Fibroblast of the aortic adventitia (primary cell): ENCODE measurements at regions not wholly inside any gene's neighbourhood (a gene's known extent, or its start where the extent isn't known, plus 50 kb on each side); places are given as distances from the start of the nearest gene placed in this dataset.
"Not testable (repeated sequence)": the region's sequence is repeated elsewhere in the genome, so short reads cannot be mapped to it uniquely, and the experiment has no call there.

Experiments
- DNase-seq: peaks from one replicate; pipeline ENCODE4 v3.0.0-alpha.2; 2010; ENCODE audit warnings: low read depth
- H3K4me3 ChIP-seq: 2 replicates; pipeline ENCODE4 v1.5.1; 2011; ENCODE audit warnings: low read depth, mild to moderate bottlenecking, control low read depth, low read length, moderate library complexity
- CTCF ChIP-seq: IDR thresholded peaks from 2 replicates; pipeline ENCODE4 v1.5.1; 2011; ENCODE audit warnings: mild to moderate bottlenecking, low read length, control low read depth, inconsistent platforms; ENCODE audit not compliant: insufficient read depth

- H3K4me3 ChIP-seq: no peak overlapping the region
- no peak for TF ChIP-seq CTCF
- DNase-seq: peak; percentile 75
These were observed 61.8 kb upstream of the PTGFRN start for GRCh38 chr1:116847688-116848531.

GRCh38 chr1:116850436-116850835 lies 59.3 kb upstream of the PTGFRN start:
- no peak for DNase-seq
- no peak for TF ChIP-seq CTCF
- no peak overlapping the region for H3K4me3 ChIP-seq

GRCh38 chr1:116851189-116851588 lies 58.5 kb upstream of the PTGFRN start:
- not testable (repeated sequence) for H3K4me3 ChIP-seq, DNase-seq

GRCh38 chr1:116851846-116852245 lies 57.9 kb upstream of the PTGFRN start:
- no peak for TF ChIP-seq CTCF
- no peak for DNase-seq
- no peak overlapping the region for H3K4me3 ChIP-seq

GRCh38 chr1:116852367-116852766 lies 57.3 kb upstream of the PTGFRN start:
- DNase-seq: no peak
- no peak overlapping the region for H3K4me3 ChIP-seq
- TF ChIP-seq CTCF: no peak

- DNase-seq: no peak
- no peak for TF ChIP-seq CTCF
These were observed 56.8 kb upstream of the PTGFRN start for GRCh38 chr1:116852910-116853309.

GRCh38 chr1:116853680-116854402 lies 55.9 kb upstream of the PTGFRN start:
- DNase-seq: peak; percentile 77
- H3K4me3 ChIP-seq: no peak overlapping the region
- no peak for TF ChIP-seq CTCF

More at GRCh38 chr1:116852910-116853309, 56.8 kb upstream of the PTGFRN start:
- H3K4me3 ChIP-seq: no peak overlapping the region
